DMS 273 (cell line): ENCODE measurements at regions not wholly inside any gene's neighbourhood (a gene's known extent, or its start where the extent isn't known, plus 50 kb on each side); places are given as distances from the start of the nearest gene placed in this dataset.

Experiments used
- DNase-seq: peaks from one replicate; lab custom pipeline; 2025; ENCODE audit not compliant: unreplicated experiment; lab: John Stamatoyannopoulos, UW

DNA sequence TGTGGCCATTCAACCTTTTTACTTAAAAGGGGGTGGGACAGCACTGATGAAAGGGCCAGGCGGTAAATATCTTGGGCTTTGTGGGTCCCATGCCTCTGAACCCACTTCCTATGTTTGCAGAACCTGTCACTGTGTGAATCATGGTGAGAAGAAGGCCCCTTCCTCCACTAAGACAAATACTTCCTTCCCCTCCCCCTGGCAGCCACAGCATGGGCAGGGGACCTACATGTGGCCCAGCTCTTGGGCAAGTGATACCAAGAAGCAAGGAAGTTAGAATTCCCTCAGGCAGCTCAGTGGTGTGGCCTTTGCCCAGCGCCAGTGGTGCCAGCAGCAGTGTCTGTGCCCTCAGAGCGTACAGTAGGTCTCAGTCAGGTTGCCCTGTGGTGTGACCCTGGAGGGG, 168.6 kb downstream of the TRIM33 start:
- DNase-seq, result no peak

- DNase-seq, result no peak
Measured at GRCh38 chr1:114341856-114342255, 169.1 kb downstream of the TRIM33 start.

DNA sequence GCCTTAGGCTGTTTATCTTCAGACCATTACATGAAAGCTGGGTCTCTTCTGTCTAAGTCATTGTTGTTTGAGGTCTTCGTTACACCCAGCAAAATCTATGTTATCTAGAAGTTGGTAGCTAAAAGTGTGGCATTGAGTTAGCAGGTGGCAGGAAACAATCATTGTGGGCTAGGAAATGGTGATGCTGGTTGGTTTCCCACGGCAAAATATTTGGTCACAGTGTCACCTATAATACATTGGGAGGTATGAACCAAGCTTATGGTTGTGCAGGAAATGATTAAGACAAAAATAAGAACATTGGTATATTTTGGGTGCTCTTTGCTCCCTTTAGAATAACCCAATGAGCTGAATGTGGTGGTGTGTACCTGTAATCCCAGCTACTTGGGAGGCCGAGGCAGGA, 169.7 kb downstream of the TRIM33 start:
- no peak for DNase-seq

- DNase-seq, result no peak
Measured at GRCh38 chr1:114340892-114341291, 170.1 kb downstream of the TRIM33 start.

GRCh38 chr1:114339379-114339778, 171.6 kb downstream of the TRIM33 start:
- DNase-seq, result no peak

DNA sequence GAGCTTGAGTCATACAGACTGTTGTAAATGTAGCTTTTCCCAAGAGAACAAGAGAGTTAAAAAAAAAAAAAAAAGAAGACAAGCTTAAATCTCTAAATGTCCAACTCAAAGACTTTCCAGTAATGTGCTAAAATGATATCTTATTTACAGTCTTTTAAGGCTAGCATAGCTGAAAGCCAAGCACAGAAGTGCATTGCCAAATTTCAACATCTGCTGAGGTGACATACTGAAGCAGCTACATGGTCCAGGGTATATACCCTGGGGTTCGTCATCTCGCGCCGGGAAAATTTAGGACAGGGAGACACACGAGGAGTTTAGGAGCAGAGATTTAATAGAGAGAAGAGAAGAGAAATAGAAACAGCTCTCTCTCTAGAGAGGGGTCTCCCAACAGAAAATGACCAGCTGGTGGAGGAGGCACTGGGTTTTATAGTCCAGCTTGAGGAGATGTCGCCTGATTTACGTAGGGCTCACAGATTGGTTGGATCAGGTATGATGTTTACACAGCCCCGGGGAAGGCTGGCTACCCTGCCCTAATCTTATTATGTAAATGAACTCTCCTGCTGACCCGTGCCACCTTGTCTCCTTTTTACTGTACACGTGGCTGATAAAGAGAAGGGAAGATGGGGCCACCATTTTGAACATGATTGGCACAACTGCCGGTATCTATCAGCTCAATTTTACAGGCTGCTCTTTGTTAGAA, 172.7 kb downstream of the TRIM33 start:
- DNase-seq, result peak; percentile 49

DNA sequence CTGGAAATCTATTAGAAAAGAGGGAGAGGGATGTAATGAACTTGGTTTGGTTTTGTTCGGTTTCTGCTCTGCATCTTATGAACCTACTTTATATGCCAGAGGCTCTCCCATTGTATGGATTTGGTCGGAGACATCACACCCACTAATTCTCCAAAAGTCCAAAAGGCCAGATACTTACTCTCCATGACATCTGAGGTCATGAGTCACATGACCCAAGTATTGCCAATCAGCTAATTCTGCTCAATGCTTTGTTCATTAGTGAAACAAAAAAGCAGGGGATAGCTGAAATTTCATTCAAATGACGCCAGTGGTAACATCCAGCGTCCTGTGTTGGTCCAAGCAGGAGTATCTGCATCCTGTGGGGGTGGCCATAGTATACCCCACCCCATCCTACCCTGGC, 173.6 kb downstream of the TRIM33 start:
- DNase-seq, result no peak

GRCh38 chr1:114336360-114336759, 174.6 kb downstream of the TRIM33 start:
- peak; percentile 30 for DNase-seq

DNA sequence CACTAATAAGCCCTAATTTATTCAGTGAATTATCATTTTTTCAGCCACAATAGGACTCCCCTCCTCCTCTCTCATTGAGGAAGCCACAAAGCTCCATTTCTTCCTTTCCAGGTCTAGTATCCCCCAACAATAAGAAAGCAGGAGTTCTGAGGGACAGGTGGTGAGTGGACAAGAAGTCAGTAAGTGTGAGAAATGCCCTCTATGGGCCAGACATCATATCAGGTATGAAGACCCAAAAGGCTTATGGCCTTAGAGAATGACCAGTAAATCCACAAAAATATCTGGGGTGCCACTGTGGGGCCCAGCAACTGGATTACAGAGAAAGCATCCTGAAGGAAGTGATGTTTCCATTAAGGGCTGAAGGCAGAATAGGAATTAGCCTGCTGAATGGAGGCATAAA, 175.7 kb downstream of the TRIM33 start:
- no peak for DNase-seq

- DNase-seq, result no peak
Measured at GRCh38 chr1:114334297-114334696, 176.7 kb downstream of the TRIM33 start.

DNA sequence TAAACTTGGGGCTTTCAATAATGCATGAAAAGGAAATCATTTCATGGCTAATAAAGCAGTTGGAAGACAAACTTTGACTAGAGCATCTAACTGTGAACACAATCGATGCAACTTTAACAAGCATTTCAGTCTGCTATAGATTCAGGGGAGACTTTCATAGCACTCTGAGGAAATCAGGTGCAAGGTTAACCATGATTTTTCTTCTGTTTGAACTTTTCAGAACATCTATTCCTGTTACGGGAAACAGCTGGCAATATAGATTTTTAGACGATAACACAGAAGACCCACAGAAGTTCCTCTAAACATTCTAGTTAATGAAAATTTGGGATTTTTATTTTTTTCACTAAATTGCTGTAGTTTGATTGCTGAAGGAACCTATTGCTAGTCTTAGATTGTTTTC, 177.3 kb downstream of the TRIM33 start:
- DNase-seq, result no peak

- no peak for DNase-seq
Measured at GRCh38 chr1:114331936-114332335, 178.3 kb upstream of the SYT6 start.

DNA sequence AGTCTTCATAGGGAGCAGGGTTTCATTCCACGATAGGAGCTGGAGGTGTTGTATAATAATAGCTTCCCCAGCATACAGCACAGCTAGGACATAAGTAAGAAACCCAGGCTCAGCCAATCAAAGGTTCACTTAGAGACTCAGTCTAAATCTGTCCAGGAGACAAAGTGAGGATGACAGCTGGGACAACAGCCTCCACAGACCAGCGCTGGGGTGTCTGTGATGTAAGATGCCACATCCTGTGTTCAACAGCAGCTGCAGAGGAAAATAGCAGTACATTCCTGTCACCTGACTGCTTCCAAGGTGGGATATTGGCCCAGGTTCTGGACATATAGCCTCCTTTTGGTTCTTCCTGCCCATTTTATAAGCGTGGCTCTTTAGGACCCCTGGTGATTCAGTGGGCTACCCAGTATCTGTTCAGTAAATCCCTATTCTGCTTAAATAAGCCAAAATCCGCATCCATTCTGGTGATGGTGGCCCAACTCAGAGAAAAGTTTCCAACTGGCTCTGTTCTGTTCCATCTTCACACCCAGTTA, 176.8 kb upstream of the SYT6 start:
- peak; percentile 11 for DNase-seq

DNA sequence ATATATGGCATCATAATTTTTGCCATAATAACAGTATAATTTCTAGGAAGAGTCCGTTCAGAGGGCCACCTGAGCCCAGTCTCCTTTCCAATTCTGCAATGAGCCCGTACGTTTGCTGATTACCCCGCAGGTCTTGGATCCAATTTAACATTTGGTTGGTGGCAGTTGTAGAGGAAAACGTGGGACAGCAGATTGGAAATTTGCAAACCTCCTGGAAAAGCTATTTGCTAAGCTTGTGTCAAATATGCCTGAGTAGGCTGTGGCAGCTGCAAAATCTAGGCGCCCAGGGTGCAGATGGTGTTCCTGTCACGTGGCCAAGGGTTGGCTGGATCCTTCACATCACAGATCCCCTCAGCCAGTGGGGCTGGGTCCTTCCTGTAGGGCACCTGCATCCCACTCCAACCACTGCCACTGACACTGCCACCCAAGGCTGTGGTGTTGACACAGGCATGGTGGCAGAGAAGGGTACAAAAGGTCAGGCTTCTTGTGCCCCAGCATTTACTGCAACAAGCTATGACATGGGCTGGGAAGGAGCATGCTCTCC, 174.8 kb upstream of the SYT6 start:
- peak; percentile 87 for DNase-seq

GRCh38 chr1:114324662-114324965, 170.9 kb upstream of the SYT6 start:
- no peak for DNase-seq

- DNase-seq, result no peak
Measured at GRCh38 chr1:114323959-114324661, 170.4 kb upstream of the SYT6 start.

DNA sequence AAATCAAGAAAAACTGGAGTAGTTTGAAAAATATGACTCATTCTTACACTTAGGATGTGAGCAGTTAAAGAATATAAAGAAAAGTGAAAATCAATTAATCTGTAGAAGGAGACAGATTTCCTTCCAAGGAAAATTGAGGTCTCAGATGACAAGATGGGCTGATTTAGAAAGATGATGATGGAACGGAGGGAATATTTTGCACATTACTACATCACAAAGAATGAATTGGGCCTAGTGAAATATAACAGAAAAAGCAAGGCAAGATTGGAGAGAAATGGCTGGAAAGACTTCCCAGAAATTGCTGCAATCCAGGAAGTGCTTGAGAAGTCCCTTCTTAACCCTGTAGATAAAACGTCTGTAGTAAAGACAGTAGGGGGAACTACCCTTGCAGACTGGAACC, 169.1 kb upstream of the SYT6 start:
- no peak for DNase-seq

DNA sequence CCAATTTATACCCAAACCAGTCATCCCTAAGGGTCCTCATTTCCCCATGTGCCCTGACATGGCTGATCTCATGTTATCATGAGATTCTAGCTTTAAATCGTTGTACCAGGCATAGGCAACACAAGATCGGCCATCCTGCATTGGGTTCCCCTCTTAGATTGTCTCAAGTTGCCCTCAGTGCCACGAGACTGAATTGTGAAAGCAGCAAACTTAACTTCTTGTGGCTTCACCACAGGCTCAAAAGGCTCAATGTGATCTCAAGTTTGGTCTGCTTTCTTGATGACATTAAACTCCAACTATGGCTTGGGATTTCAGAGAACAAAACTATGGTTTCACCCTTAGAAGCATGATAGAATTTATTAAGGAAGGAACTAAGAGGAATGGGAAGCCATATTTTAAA, 168.5 kb upstream of the SYT6 start:
- DNase-seq, result no peak

DNA sequence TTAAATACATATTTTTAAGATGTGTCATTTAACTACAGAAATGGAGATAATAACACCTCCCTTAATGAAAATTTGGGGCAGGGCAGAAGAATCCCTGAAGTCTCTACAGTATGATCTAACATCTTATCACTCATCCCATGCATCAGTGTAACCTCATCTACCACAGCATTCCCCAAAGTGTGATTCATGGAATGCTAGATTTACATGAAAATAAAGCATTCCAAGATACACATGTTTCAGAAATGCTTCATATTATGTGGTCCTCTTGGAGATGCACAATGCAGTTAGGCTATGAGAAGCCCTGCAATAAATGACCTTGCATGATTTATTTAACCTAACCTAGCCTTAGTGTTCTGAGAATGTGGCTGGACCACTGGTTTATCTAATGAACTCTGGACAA, 166.9 kb upstream of the SYT6 start:
- no peak for DNase-seq

- DNase-seq, result no peak
Measured at GRCh38 chr1:114319418-114319817, 165.7 kb upstream of the SYT6 start.

- DNase-seq, result no peak
Measured at GRCh38 chr1:114318961-114319360, 165.3 kb upstream of the SYT6 start.

- no peak for DNase-seq
Measured at GRCh38 chr1:114316204-114316603, 162.5 kb upstream of the SYT6 start.
